ENCODE measurements at regions not wholly inside any gene's neighbourhood (a gene's known extent, or its start where the extent isn't known, plus 50 kb on each side); places are given as distances from the start of the nearest gene placed in this dataset.
"Not testable (repeated sequence)": the region's sequence is repeated elsewhere in the genome, so short reads cannot be mapped to it uniquely, and the experiment has no call there.

DNA sequence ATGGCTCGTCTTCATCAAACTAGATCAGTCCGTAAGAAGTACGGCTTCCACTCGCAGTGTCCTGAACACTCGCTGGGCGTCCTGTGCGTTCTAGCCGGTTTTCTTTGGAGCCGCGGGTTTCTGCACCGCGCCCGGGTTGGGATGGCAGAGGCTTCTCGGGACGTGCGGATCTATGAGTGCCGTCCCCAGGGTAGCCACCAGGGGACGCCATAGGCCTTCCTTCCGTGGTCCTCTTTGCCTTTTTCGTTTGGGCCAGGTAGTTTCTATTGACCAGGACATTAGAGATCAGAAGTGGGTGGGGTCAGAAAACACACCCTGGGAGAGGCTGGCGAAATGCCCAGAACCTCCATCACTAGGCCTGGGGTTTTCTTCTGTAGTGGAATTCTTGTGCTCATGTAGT, 273.8 kb downstream of the FAM72C start:
- no peak for DNase-seq

DNA sequence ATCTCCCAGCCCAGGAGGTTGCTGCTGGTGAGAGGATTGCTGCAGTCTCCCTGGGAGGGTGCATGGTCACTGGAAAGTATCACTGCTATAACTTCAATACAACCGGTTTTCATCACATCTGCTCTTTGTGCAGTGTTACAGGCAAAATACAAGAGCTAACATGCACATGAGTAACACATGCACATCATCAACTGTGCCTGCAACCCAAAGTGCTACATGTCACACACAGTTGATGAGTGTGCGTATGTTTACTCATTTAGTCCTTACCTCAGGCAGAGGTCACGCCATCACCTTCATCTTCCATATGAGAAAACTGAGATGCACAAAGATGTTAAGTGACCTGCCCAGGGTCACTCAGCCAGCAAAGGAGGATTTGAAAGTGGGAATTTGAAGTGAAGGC, 277.7 kb downstream of the FAM72C start:
- no peak for DNase-seq

DNA sequence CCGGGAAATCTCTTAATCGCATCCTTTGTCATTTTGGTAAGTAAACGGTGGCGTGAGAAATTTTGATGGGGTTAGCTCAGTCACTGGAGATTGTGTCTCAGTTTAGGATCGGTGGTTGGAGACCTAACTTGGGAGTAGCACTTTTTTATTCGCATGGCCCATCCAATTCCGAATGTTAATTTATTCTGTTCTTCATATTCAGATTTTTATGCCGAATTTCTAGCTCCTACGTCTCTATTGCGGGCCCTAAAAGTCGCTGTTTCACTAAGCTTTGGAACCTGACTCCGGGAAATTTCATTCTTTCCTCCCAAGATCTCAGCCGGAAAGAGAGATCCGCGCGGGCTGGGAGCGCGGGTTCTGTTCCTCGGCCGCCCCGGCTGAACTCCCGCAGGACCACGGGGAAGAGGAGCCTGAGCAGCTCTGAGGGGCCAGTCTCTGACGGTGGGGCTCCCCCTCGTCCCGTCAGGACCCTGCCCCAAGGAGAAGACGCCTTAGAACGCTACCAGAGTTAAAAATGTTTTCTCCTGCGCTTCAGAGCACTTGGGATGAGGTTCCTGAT, 279.7 kb downstream of the FAM72C start:
- no peak for DNase-seq

DNA sequence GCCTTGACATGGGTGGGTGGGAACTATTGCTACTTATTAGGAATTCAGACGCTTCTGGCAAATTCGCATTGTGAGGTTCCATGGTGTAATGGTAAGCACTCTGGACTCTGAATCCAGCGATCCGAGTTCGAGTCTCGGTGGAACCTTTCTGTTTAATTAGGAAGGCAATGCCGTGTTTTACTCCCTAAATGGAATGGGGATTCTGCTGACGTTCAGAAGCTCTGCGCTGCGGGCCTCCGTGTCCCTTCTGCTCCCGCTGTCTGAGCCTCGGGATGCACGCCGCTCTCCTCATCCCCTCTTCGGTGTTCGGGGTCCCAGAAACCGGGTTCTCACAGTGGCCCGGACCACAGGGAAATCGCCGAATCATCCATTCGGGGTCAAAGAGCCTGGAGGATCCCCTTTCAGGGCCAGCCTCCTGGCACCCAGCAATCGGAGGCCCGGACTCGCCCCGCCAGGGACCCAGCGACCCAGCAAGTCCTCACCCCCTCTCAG, 280.3 kb downstream of the FAM72C start:
- DNase-seq = no peak

DNA sequence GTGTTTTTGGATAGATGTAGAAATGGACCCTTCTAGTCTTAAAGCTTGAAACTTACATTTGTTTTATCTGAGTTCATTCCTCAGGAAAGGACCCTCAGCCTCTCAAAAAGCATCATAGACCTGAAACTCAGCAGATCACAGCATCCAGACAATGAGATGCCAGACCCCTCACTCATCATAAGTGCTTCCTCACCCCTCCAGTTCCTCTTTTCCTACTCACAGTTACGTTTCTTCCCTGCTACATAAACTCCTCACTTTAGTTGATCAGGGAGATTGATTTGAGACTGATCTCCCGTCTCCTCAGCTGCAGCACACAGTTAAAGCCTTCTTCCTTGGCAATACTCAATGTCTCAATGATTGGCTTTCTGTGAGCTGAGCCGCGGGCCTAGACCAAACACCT, 282.0 kb downstream of the FAM72C start:
- DNase-seq = no peak

DNA sequence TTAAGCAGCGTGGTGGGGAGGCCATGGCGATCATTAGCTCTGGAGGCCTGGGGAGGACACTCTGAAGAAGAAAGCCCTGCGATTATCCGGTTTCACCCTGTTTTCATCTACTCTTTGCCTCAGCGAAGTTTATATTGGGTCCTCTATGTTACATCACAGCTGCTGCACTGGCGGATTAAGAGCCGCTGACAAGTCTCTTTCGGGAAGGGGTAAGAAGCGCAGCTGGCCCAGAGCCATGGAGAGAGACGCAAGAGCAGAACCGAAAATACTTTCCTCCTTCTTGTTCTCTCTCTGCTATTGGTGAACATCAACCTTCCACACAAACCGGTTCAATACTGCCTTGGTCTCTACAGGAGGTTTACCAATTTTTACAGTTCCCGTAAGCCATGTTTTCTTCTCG, 291.5 kb downstream of the FAM72C start:
- DNase-seq = no peak

DNA sequence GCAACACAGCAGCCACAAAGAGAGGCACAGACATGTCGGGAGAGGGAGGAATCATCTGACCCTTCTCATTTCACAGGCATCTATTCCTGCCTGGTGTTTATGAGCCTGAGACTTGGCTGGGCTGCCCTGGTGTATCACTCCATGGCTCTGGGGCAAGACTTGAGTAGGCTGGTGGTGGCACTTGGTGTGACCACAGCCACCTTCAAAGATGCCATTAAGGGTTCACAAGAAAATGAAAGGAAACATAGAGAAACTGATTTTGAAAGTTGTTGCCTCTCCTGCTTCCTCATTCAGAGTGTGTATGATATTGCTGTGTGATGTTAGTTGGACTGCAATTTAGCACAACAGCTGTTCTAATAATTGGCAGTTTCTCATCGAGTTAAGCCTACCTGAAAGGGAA, 298.8 kb downstream of the FAM72C start:
- DNase-seq = no peak

DNA sequence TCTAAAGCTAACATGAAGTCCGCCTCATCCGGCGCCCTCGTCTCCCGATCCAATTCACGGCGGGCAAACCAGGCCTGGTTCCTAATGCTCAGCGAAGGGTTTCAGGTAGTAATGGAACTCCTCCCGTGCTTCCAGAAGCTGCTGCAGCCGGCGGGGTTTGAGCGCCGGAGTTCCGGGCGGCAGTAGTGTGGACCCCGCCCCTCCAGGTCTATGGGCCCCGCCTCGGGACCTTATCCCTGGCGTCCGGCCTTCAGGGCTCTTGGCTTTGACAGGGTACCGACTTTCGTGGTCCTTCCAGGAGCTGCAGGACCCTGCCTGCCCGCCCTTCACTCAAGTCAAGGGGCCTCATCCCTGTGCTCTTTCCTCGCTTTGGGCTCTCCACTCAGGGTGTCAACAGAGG, 304.1 kb downstream of the FAM72C start:
- no peak for DNase-seq

DNA sequence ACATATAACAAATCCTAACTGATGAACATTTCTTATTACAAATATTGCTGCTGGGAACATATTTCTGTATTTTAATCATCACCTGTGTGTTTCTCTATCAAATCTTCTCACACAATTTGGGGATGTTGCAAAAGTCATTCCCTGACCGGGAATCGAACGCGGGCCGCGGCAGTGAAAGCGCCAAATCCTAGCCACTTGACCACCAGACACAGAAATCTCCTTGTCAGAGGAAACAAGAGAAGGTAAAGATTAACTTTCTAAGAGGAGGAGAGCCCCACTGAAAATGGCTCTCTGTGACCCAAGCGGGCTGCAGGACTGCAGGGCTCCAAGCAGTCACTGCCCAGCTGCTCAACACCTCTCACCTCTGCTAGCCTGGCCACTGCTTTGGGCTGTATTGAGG, 304.9 kb downstream of the FAM72C start:
- DNase-seq = no peak

DNA sequence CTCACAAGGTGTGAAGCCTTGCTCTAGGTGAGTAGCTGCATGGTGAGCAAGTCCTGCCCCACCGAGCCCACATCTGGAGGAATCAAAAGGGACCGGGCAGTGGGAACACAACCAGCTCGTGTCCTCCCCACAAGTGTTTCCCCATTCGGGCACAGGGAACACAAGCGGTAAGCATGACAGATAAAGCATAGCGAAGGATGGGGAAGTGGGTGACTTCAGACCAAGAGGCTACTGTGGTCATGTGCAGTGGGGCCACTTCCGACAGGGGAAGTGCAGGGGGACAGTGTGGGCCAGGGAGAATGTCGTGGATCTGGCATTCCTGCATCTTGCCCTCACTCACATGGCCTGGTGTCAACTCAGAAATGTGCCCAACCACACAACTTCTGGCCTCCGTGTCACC, 306.2 kb downstream of the FAM72C start:
- no peak for DNase-seq

DNA sequence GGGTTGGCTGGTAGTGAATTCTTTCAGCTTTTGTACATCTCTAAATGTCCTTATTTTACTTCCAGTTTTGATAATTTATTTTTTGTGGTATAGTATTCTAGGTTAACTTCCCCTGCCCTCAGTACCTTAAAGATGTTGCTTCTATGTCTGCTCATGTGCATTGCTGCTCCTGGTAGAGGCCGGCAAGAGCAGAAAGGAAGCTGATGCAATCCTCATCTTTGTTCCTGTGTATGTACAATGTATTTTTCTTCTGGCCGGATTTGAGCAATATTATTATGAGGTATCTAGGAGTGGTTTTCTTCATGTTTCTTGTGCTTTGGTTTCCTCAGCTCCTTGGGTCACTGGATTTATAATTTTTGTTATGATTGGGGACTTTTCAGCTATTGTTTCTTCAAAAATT, 308.7 kb downstream of the FAM72C start:
- DNase-seq = not testable (repeated sequence)

DNA sequence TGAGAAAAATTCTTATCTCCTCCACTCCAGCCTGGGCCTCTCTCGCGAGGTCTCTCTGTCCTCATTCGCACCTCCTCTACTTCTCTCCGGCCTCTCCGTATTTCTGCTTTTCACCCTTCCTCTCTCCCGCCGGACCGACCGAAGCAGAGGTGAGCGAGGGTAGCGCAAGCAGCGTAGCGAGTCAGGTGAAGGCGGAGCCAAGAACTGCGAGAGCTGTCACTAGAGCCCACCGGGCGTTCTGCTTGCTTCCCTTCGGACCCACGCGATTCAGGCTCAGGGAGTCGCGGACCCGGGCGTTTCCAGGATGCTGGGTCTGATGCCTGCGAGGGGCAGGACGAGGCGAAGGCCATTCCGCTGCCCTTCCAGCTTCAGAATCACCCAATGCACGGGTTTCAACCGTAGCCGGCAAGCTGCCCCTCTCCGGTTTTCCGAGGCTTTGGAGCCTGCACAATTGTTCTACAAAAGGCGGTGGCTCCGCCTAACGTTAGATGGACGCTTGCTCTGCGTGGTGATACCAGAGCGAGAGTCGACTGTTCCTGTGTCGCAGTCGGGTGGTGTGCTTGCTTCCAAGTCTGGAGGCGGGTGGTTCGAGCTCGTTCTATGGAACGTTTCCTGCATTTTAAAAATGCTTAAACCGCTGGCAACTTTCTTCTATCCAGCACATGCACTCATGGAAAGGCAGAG, 310.2 kb downstream of the FAM72C start:
- DNase-seq = no peak

DNA sequence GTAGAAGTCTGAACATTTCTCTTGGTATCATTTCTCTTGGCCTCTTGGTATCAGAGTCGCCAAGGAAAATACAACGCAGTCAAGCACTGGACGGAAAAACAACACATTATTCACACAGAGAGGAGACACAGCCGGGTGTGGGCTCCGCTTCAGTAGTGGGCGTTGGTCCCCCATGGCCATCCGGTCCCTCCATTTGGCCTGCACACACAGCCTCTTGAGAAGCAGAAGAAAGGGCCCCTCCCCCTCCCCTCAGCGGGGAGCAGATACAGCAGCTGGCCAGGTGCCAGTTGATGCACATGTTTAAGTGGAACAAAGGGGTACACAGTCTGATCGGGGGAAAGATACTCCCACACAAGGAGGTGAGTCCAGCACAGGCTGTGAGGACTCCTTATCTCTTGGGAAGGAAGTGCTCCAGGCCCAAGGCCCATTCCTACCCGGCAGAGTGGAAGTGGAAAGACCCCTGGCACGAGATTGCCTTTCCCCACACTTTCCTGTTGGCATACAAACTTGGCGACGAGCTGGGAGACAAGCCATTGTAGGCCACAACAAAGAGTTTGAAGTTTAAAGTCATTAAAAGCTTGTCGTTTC, 311.3 kb downstream of the FAM72C start:
- DNase-seq = no peak

DNA sequence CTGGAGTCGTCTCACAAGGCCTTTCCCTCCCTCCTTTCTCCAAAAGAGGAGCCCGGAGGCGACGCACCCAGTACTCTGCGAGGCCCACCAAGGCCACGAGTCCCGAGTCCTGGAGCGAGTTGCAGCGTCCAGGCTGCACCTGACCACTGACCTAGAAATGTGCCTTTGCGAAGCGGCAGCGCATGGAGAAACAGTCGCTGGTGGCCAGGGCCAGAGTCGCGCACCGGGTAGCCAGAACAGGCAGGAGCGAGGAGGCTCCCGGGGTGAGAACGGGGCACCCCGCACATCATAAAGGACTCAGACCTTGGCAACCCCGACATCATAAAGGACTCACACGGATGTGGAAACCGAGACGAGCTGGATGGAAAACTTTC, 318.4 kb downstream of the FAM72C start:
- DNase-seq = no peak

DNA sequence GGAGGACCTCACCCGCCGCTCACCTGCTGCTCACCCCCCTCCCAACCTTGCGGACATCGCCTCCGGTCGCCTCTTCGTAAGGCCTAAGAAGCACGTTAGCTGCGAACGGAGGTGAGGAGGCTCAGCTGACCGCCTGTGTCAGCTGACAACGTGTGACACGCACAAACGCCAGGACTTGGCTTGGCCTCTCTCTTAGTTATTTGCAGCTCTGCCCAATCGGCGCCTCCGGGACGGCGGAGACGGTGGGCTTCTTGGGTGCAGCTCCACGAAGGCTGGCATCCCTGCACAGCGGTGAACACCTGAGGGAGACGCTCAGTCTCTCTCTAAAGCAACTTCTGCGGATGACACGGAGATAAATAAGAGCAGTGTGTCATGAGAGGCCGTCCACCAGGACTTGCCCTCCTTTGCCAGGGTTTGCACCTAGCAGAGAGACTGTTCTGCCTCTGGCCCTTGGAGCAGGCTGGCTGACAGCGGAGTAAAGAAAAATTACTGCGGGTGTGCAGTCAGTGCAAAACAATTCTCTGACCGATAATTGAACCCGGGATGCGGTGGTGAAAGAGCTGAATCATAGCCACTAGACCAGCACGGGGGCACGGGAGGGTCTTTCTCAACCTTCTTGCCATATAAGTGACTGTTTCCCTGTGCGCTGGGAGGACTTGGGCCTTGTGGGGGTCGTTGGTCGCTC, 318.9 kb downstream of the FAM72C start:
- no peak for DNase-seq

DNA sequence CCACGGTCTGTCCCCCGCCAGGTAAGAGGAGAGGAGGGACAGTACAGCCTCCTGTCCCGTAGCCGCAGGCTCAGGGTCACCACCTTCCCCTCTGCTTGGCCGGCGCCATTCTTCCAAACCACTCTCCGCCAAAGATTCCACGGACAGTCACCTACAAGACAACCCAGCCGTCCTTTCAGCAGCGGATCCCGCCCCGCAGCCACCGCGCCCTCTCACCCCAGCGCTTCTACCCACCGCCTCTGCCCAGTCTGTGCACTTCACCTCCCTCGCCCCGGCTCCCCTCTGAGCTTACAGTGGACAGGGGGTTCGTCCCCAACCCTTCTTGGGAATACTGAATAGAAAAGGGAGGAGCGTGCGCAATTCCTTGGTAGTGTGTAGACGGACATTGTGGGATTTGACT, 319.6 kb downstream of the FAM72C start:
- DNase-seq = no peak

DNA sequence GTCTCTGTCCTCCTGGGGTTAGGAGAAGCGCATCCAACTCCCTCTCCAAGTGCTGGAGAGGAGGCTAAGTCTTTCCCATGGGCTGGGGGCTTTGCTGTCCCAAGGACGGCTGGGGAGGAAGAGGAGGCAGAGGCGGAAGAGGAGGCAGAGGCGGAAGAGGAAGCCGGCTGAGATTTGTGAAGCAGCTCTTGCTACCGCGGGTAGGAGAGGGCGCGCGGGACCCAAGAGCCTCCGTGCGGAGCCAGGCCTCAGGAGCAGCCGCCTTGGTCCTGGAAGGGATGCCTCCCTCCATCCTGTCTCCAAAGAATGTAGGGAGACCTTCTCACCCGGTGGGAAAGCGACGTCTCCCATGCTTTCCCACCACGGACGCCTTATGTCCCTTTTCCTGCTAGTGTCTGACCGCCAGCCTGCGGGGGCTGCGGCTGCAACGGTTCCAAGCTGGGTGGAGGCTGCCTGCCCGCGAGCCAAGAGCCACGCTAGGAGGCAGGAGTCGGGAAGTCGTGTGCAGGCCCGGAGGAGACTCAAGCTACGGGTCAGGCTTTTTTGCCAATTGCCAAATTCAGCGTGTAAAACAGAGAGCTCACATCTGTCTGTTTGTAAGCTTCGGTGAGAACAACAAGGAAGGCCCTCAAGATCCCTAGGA, 320.3 kb downstream of the FAM72C start:
- DNase-seq = no peak

DNA sequence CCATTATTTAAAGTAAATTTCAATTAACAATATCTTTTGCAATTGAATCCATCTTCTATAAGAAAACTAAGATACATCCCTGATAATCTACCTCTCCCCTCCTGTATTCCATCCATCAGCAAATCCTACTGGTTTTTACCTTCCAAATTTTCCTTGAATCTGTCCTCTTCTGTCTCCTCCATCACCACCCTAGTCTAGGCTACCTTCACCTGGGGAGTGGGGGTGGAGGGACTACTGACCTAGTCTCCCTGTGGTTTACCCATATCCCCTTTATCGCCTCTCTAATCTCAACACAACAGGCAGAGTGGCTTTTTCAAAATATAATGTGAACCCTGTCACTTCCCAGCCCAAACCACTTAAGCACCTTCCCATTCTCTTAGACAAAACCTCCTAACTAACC, 327.8 kb downstream of the FAM72C start:
- DNase-seq = not testable (repeated sequence)

DNA sequence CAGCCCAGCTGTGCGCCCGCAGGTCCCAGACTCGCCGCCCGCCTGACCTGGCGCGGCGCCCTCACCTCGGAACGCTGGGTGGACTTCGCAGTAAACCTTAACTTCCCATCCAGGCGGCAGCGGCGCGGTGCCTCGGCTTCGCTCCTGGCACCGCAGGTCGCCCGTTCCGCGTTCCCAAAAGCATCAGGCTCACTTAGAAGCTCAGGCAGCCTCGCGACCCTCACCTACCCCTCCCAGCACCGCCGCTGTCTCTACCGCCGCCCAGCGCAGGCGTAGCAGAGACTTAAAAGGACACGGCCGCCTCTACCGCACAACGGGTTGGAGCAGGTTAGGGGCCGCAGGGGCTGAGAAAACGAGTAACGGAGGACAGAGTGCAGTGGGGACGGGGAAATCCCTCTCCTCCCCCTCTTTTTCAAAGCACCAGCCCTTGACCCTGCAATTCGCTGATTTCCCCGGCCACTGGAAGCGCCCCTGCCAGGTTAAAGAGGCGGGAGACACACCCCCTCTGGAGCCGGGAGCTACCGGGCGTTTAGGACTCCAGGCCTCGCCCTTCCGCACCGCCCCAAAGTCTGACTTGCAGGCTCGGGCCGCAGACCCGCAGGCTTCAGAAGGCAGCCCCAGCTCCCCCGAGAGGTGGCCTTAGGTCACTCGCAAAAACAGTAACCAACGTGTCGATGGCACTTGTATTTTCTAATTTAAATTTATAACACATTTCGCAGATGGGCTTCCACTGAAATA, 328.5 kb downstream of the FAM72C start:
- DNase-seq = no peak

DNA sequence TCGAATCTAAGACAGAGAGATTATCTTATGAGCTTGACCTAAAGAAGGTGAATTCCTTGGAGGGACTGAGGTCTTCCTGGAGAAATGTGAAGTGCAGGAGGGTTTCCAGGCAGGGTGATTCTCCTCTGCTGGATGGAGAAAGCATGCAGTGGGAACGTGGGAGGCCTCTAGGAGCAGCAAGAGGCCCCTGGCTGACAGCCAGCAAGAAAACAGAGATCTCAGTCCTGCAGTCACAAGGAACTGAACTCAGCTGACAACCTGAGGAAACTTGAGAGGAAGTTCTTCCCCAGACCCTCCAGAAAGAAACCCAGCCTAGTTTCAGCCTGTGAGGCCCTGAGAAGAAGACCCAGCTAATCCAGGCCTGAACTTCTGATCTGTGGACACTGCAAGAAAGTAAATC, 345.9 kb downstream of the FAM72C start:
- no peak for DNase-seq

DNA sequence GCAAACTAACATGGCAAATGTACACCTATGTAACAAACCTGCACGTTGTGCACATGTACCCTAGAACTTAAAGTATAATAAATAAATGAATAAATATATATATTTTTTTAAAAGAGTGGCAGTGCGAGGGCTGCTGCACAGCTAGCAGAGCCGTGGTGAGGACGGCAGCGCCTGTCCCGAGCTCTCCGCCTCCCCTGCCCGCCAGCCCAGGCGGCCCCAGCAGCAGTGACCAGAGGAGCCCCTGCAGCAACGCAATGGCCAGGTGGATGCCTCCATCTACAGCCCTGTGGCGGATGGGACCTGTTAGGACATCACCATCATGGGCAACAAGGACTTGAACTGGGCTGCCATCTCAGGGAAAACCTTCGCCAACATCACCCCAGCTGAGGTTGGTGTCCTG, 351.9 kb downstream of the FAM72C start:
- DNase-seq = no peak

DNA sequence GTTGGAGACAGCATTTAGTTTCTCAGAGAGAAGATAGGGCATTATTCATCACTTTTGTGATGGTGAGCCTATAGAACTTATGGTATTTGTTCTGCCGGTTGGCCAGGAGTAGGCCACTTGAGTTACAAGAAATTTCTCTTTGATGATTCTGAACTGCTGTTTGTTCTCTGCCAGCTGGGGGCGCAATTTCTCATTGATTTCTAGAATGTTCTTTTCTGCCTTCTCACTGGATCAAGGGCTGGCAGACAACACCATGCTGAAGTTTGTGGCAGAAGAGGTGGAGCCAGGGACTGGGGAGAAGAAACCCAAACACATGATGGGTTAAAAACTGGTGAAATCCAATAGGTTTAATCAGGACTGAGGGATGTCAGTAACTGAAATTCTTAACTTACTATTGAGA, 360.6 kb downstream of the FAM72C start:
- DNase-seq = no peak

All from right lung (tissue), 2 donors.